Adrenal gland (tissue), 5 donors: ENCODE measurements at regions not wholly inside any gene's neighbourhood (a gene's known extent, or its start where the extent isn't known, plus 50 kb on each side); places are given as distances from the start of the nearest gene placed in this dataset.

Source experiments
- CTCF ChIP-seq, 6 experiments: fragments of 450-650 bp in 4 of 6; fragments of 200-600 bp in 2 of 6; sonication (generic) in 1 of 6; IDR thresholded peaks; 1 replicate in 5 of 6; 2 replicates in 1 of 6; pipeline versions ENCODE4 v1.5.1 to v1.8.0; 2016 to 2021; ENCODE audit warnings: antibody characterized with exemption in 6 of 6, mild to moderate bottlenecking in 2 of 6, moderate library complexity in 1 of 6
- POLR2A ChIP-seq, 2 donors: fragments of 450-650 bp; IDR thresholded peaks; one replicate each; pipeline ENCODE4 v1.6.1; 2017; ENCODE audit warnings: antibody characterized with exemption in 2 of 2, mild to moderate bottlenecking in 2 of 2, moderate library complexity in 1 of 2
- donor health status: DM: no; HTN: no; CAD: no.

GRCh38 chr3:99551520-99551919 lies 86.9 kb upstream of the COL8A1 start:
- TF ChIP-seq CTCF (IDR thresholded peaks at IDR 0.05), result no peak
- TF ChIP-seq POLR2A (IDR thresholded peaks at IDR 0.05), result no peak
